ENCODE measurements at regions not wholly inside any gene's neighbourhood (a gene's known extent, or its start where the extent isn't known, plus 50 kb on each side); places are given as distances from the start of the nearest gene placed in this dataset.

- TF ChIP-seq ESRRA (IDR thresholded peaks at IDR 0.05; ENCODE audit: borderline replicate concordance, low read length) (no peak), REST (IDR thresholded peaks at IDR 0.05) (no peak), CHD2 (IDR thresholded peaks at IDR 0.05; ENCODE audit: low read length, partially characterized antibody) (no peak), CTCF (IDR thresholded peaks at IDR 0.05) (no peak), TP53 (CRISPR knock-in tag; IDR thresholded peaks at IDR 0.05) (no peak), HOXB5 (CRISPR knock-in tag; IDR thresholded peaks at IDR 0.05) (no peak), ZFP36 (IDR thresholded peaks at IDR 0.05; ENCODE audit: borderline replicate concordance, partially characterized antibody) (no peak), GATA3 (IDR thresholded peaks at IDR 0.05; ENCODE audit: borderline replicate concordance) (no peak), RARB (CRISPR knock-in tag; IDR thresholded peaks at IDR 0.05) (no peak)
Observed at GRCh38 chr6:79797912-79798311, 149.4 kb downstream of the ELOVL4 start.
